Endodermal cell (in vitro differentiated cells): ENCODE measurements at regions not wholly inside any gene's neighbourhood (a gene's known extent, or its start where the extent isn't known, plus 50 kb on each side); places are given as distances from the start of the nearest gene placed in this dataset.

Experiments used
- DNase-seq: peaks from one replicate; pipeline ENCODE4 v3.0.0-alpha.2; 2017
- H3K27ac ChIP-seq: 2 replicates; pipeline ENCODE4 v1.5.1; 2013; ENCODE audit warnings: mild to moderate bottlenecking, low read depth, low read length, moderate library complexity
- H3K27me3 ChIP-seq: 2 replicates; pipeline ENCODE4 v1.6.1; 2013; ENCODE audit warnings: mild to moderate bottlenecking, low read length, moderate library complexity; ENCODE audit not compliant: insufficient read depth, control insufficient read depth, poor library complexity, severe bottlenecking
- H3K36me3 ChIP-seq: 2 replicates; pipeline ENCODE4 v1.7.0; 2013; ENCODE audit warnings: mild to moderate bottlenecking, low read length, moderate library complexity; ENCODE audit not compliant: control insufficient read depth, insufficient read depth
- H3K4me1 ChIP-seq: one replicate; pipeline ENCODE4 v1.7.0; 2013; ENCODE audit warnings: low read length; ENCODE audit not compliant: control insufficient read depth, insufficient read depth
- H3K4me3 ChIP-seq: 2 replicates; pipeline ENCODE4 v1.5.1; 2013; ENCODE audit warnings: mild to moderate bottlenecking, low read length, moderate library complexity
- H3K9ac ChIP-seq: 2 replicates; pipeline ENCODE4 v1.6.1; 2013; ENCODE audit warnings: mild to moderate bottlenecking, low read length, moderate library complexity; ENCODE audit not compliant: poor library complexity, severe bottlenecking; ENCODE audit errors: extremely low read depth
- H3K9me3 ChIP-seq: 2 replicates; pipeline ENCODE4 v1.6.1; 2013; ENCODE audit warnings: mild to moderate bottlenecking, low read length, moderate library complexity; ENCODE audit not compliant: control insufficient read depth
- H3K27ac Mint-ChIP-seq: 2 replicates; pipeline ENCODE4 v1.8.0; 2020; ENCODE audit warnings: mixed read lengths
- H3K27me3 Mint-ChIP-seq: 2 replicates; pipeline ENCODE4 v1.8.0; 2021; ENCODE audit warnings: mild to moderate bottlenecking, mixed read lengths; ENCODE audit not compliant: insufficient read depth
- H3K36me3 Mint-ChIP-seq: 2 replicates; pipeline ENCODE4 v1.8.0; 2020; ENCODE audit warnings: low read depth, mixed read lengths
- H3K4me1 Mint-ChIP-seq: 2 replicates; pipeline ENCODE4 v1.8.0; 2020; ENCODE audit warnings: mixed read lengths
- H3K4me3 Mint-ChIP-seq: 2 replicates; pipeline ENCODE4 v1.8.0; 2020; ENCODE audit warnings: mild to moderate bottlenecking, moderate library complexity, mixed read lengths
- H3K9me3 Mint-ChIP-seq: 2 replicates; pipeline ENCODE4 v1.8.0; 2020; ENCODE audit warnings: mild to moderate bottlenecking, mixed read lengths
- CTCF ChIP-seq: fragments of 200-600 bp; sonication (generic); conservative IDR thresholded peaks from 2 replicates; pipeline ENCODE4 v1.5.0; 2021; ENCODE audit warnings: antibody characterized with exemption, mild to moderate bottlenecking
- WGBS, 2 experiments: methylation state at CpG; one replicate each; pipeline versions ENCODE4 v1.1.5 to v1.1.7; 2013; ENCODE audit warnings: missing lambda C conversion rate in 2 of 2, mixed read lengths in 1 of 2; ENCODE audit not compliant: insufficient coverage in 1 of 2, insufficient read length in 1 of 2; 5-methylcytosine and 5-hydroxymethylcytosine counted together

- Mint-ChIP-seq H3K4me1 (peaks cover 41% of the 10 kb centered on the region), H3K27me3 (peaks cover 21% of the 10 kb centered on the region), H3K9me3 (peaks cover 5% of the 10 kb centered on the region), H3K36me3 (no peaks in the 10 kb centered on the region), H3K4me3 (no peak overlapping the region), H3K27ac (no peak overlapping the region)
- TF ChIP-seq CTCF, result no peak
- DNase-seq, result peak; percentile 11
- Histone ChIP-seq H3K27ac (no peak overlapping the region), H3K4me1 (peaks cover 13% of the 10 kb centered on the region), H3K27me3 (no peaks in the 10 kb centered on the region), H3K36me3 (no peaks in the 10 kb centered on the region), H3K9ac (no peak overlapping the region), H3K9me3 (peaks cover 5% of the 10 kb centered on the region), H3K4me3 (no peak overlapping the region)
- WGBS, 2 experiments, result 90 to 93% methylated on average over 6 to 9 of the region's 9 CpGs
Observed at GRCh38 chr2:236994361-236994760, 91.3 kb upstream of the COPS8 start.

GRCh38 chr2:236997069-236997715, 88.5 kb upstream of the COPS8 start:
- peaks cover 41% of the 10 kb centered on the region for H3K4me1 Mint-ChIP-seq
- DNase-seq, result peak; percentile 74
- H3K36me3 ChIP-seq, result no peaks in the 10 kb centered on the region
- H3K9me3 Mint-ChIP-seq, result peaks cover 19% of the 10 kb centered on the region
- peaks cover 13% of the 10 kb centered on the region for H3K4me1 ChIP-seq
- no peak overlapping the region for H3K9ac ChIP-seq
- H3K4me3 ChIP-seq, result no peak overlapping the region
- peak overlapping the region; percentile 30 for H3K27ac Mint-ChIP-seq
- peaks cover 9% of the 10 kb centered on the region for H3K27me3 Mint-ChIP-seq
- no peaks in the 10 kb centered on the region for H3K36me3 Mint-ChIP-seq
- peaks cover 20% of the 10 kb centered on the region for H3K9me3 ChIP-seq
- no peak for TF ChIP-seq CTCF
- H3K27ac ChIP-seq, result no peak overlapping the region
- no peak overlapping the region for H3K4me3 Mint-ChIP-seq
- 69 to 72% methylated on average over 6 to 8 of the region's 8 CpGs for WGBS, 2 experiments
- H3K27me3 ChIP-seq, result no peaks in the 10 kb centered on the region

GRCh38 chr2:236998236-236998635, 87.5 kb upstream of the COPS8 start:
- Histone ChIP-seq H3K27me3 (no peaks in the 10 kb centered on the region), H3K4me1 (peaks cover 13% of the 10 kb centered on the region), H3K9me3 (peaks cover 20% of the 10 kb centered on the region), H3K36me3 (no peaks in the 10 kb centered on the region), H3K27ac (no peak overlapping the region), H3K4me3 (peak overlapping the region; percentile 30), H3K9ac (no peak overlapping the region)
- Mint-ChIP-seq H3K4me3 (no peak overlapping the region), H3K4me1 (peaks cover 41% of the 10 kb centered on the region), H3K9me3 (peaks cover 19% of the 10 kb centered on the region), H3K27me3 (peaks cover 6% of the 10 kb centered on the region), H3K27ac (no peak overlapping the region), H3K36me3 (no peaks in the 10 kb centered on the region)
- DNase-seq, result no peak
- 50% methylated on average over 1 of the region's 1 CpG for WGBS, 2 experiments
- TF ChIP-seq CTCF, result no peak
